Spinal cord (tissue), 9 donors: ENCODE measurements at regions not wholly inside any gene's neighbourhood (a gene's known extent, or its start where the extent isn't known, plus 50 kb on each side); places are given as distances from the start of the nearest gene placed in this dataset.
"Not testable (repeated sequence)": the region's sequence is repeated elsewhere in the genome, so short reads cannot be mapped to it uniquely, and the experiment has no call there.

Experiments used
- DNase-seq, 6 donors: peaks; one replicate each; pipeline versions ENCODE4 v3.0.0 to v3.0.0-alpha.2; 2013 to 2015; ENCODE audit warnings: low spot score in 6 of 6, low read depth in 4 of 6
- H3K27ac ChIP-seq: one replicate; pipeline ENCODE4 v1.5.1; 2013; ENCODE audit warnings: low read depth, low read length, control low read depth
- H3K27me3 ChIP-seq: one replicate; pipeline ENCODE4 v1.6.1; 2013; ENCODE audit warnings: low read length; ENCODE audit not compliant: control insufficient read depth, insufficient read depth
- H3K36me3 ChIP-seq: one replicate; pipeline ENCODE4 v1.6.1; 2013; ENCODE audit warnings: low read length; ENCODE audit not compliant: control insufficient read depth, insufficient read depth
- H3K4me1 ChIP-seq: one replicate; pipeline ENCODE4 v1.6.1; 2013; ENCODE audit warnings: low read length; ENCODE audit not compliant: control insufficient read depth, insufficient read depth
- H3K4me3 ChIP-seq: one replicate; pipeline ENCODE4 v1.5.1; 2013; ENCODE audit warnings: low read depth, low read length, control low read depth
- H3K9me3 ChIP-seq: one replicate; pipeline ENCODE4 v1.6.1; 2013; ENCODE audit warnings: low read length; ENCODE audit not compliant: control insufficient read depth, insufficient read depth
- WGBS: methylation state at CpG from one replicate; pipeline ENCODE4 v1.1.5; 2013; ENCODE audit warnings: missing lambda C conversion rate; ENCODE audit not compliant: insufficient coverage; 5-methylcytosine and 5-hydroxymethylcytosine counted together
- donor health status: healthy.

GRCh38 chr13:79194727-79195126, 211.3 kb downstream of the RBM26 start:
- Histone ChIP-seq H3K4me1 (no peaks in the 10 kb centered on the region), H3K4me3 (no peak overlapping the region), H3K27ac (no peak overlapping the region), H3K27me3 (no peaks in the 10 kb centered on the region), H3K36me3 (no peaks in the 10 kb centered on the region), H3K9me3 (no peaks in the 10 kb centered on the region)
- DNase-seq = no peak
- WGBS = no CpG with 5 or more reads among the region's 2 CpGs

DNA sequence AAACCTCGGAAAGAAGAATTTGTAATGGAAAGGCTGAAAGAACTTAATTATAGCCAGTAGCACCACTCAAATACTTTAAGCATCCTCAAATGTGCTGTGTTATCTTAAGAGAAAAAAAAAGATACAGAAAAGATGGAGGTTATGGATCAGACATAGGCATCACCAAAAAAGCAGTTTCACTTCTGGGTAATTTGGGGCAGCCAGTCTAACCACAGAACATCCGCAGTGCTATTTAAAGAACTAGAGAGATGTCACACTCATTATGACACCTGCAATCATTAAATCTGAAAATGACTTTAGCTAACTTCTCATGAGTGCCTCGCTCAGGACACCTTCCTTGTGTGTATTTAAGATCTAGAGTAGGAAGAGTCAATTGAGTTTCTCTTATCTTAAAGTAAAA, 211.8 kb downstream of the RBM26 start:
- no peaks in the 10 kb centered on the region for H3K4me1 ChIP-seq
- H3K27ac ChIP-seq = no peak overlapping the region
- no peaks in the 10 kb centered on the region for H3K9me3 ChIP-seq
- WGBS = no CpG with 5 or more reads among the region's 3 CpGs
- no peak for DNase-seq
- no peak overlapping the region for H3K4me3 ChIP-seq
- no peaks in the 10 kb centered on the region for H3K27me3 ChIP-seq
- H3K36me3 ChIP-seq = no peaks in the 10 kb centered on the region

GRCh38 chr13:79191501-79191900, 214.6 kb downstream of the RBM26 start:
- Histone ChIP-seq H3K27me3 (no peaks in the 10 kb centered on the region), H3K27ac (no peak overlapping the region), H3K36me3 (no peaks in the 10 kb centered on the region), H3K4me3 (no peak overlapping the region), H3K9me3 (no peaks in the 10 kb centered on the region), H3K4me1 (no peaks in the 10 kb centered on the region)
- no peak for DNase-seq

DNA sequence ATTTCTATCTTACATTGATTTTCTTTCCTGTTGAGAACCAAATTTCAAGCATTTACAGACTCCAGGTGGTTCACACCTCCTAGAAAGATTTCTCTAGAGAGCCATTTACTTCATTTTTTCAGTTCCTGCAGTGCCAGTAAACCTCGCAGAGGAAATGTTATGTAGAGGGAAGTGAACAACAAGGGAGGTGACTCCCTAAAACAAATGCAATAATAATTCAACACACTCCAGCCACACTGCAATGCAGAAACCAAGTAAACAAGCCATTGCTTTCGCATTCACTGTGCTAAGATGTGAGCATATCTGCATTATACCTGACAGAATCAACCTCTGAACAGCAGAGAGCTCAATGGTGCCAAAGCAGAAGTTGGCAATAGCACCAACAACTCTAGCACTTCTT, 215.1 kb downstream of the RBM26 start:
- H3K4me1 ChIP-seq = no peaks in the 10 kb centered on the region
- no peaks in the 10 kb centered on the region for H3K9me3 ChIP-seq
- H3K4me3 ChIP-seq = no peak overlapping the region
- WGBS = 73% methylated on average over 1 of the region's 2 CpGs
- DNase-seq = no peak
- no peaks in the 10 kb centered on the region for H3K27me3 ChIP-seq
- no peaks in the 10 kb centered on the region for H3K36me3 ChIP-seq
- no peak overlapping the region for H3K27ac ChIP-seq

GRCh38 chr13:79187917-79188690, 218.0 kb downstream of the RBM26 start:
- Histone ChIP-seq H3K4me3 (no peak overlapping the region), H3K27ac (no peak overlapping the region), H3K9me3 (no peaks in the 10 kb centered on the region), H3K27me3 (no peaks in the 10 kb centered on the region), H3K36me3 (no peaks in the 10 kb centered on the region), H3K4me1 (no peaks in the 10 kb centered on the region)
- DNase-seq = peak in 2 of 6 donors; percentile 4 to 5
- WGBS = 59% methylated on average over 2 of the region's 3 CpGs

GRCh38 chr13:79185580-79185979, 220.5 kb downstream of the RBM26 start:
- WGBS = 86% methylated on average over 1 of the region's 3 CpGs
- H3K27me3 ChIP-seq = no peaks in the 10 kb centered on the region
- H3K36me3 ChIP-seq = no peaks in the 10 kb centered on the region
- no peak overlapping the region for H3K27ac ChIP-seq
- no peaks in the 10 kb centered on the region for H3K4me1 ChIP-seq
- no peak for DNase-seq
- H3K4me3 ChIP-seq = no peak overlapping the region
- no peaks in the 10 kb centered on the region for H3K9me3 ChIP-seq

DNA sequence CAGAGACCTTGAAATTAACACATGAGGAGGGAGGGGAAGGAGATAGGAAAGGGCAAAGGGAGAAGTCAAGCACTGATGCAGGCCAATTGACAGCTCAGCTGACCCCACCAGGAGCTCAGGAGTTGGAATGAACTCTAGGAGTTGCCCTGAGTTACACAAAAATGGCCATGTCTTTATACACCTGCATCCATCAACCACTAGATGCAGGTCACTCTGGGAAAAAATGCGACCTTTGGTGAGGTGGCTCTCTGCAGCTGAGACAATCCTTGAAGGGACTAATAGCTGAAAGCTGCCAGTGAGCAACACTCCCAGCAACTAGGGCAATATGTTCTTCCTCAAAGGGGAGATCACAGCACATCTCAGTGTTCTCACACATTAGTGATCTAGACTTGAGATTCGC, 222.8 kb downstream of the RBM26 start:
- no CpG with 5 or more reads among the region's 2 CpGs for WGBS
- no peak for DNase-seq
- Histone ChIP-seq H3K9me3 (no peaks in the 10 kb centered on the region), H3K36me3 (no peaks in the 10 kb centered on the region), H3K27ac (no peak overlapping the region), H3K27me3 (no peaks in the 10 kb centered on the region), H3K4me3 (no peak overlapping the region), H3K4me1 (no peaks in the 10 kb centered on the region)

- H3K4me3 ChIP-seq, H3K27ac ChIP-seq, H3K9me3 ChIP-seq, H3K36me3 ChIP-seq, DNase-seq, H3K4me1 ChIP-seq, H3K27me3 ChIP-seq: not testable (repeated sequence)
Observed at GRCh38 chr13:79173691-79174090, 232.4 kb downstream of the RBM26 start.

DNA sequence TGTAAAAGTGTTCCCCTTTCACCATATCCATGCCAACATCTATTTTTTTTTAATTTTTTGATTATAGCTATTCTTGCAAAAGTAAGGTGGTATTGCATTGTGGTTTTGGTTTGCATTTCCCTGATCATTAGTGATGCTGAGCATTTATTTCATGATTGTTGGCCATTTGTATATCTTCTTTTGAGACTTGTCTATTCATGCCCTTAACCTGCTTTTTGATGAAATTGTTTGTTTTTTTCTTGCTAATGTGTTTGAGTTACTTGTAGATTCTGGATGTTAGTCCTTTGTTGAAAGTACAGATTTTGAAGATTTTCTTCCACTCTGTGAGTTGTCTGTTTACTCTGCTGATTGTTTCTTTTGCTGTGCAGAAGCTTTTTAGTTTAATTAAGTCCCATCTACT, 233.1 kb downstream of the RBM26 start:
- not testable (repeated sequence) for H3K9me3 ChIP-seq, H3K4me1 ChIP-seq, H3K36me3 ChIP-seq, H3K4me3 ChIP-seq, H3K27ac ChIP-seq, DNase-seq, H3K27me3 ChIP-seq

DNA sequence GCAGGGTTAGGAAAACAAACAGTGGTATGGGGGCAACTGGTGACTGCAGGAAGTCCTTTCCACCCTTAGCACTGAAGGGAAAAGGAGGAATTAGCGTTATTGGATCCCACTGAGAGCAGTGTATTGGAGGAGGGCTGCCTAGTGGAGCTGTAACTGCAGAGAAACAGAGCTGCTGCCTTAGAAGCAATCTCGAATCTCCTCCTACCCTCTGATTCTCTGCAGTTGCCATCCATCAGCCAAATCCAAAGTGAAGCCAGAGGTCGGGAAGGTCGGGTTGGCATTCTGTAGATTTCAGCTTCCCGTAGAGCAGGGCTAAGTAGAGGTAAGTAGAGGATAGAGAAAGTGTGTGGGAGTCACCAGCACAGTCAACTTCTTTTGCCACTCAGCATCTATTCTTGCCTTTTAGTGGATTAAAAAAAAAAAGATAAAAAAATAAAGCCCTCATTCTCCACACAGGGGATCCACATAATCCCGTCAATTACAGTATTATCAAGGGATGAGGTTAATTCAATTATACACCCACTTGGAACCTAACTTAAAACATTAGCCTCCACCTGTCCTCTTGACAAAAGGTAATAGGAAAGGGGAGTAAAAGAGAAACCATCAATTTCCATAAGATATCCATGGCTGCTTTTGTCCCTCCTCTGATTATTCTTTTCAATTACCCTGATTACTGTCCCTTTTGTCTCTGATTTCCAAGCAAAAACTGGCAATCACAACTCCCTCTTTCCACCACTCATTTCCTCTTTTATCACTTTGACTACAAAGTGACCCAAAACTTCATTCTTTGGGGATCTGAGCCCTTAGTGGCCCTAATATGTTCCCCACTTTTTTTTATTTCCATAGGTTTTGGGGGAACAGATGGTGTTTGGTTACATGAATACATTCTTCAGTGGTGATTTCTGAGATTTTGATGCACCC, 234.7 kb downstream of the RBM26 start:
- DNase-seq = no peak
- no peaks in the 10 kb centered on the region for H3K27me3 ChIP-seq
- H3K4me3 ChIP-seq = no peak overlapping the region
- WGBS = 40% methylated on average over 1 of the region's 6 CpGs
- no peaks in the 10 kb centered on the region for H3K36me3 ChIP-seq
- H3K4me1 ChIP-seq = no peaks in the 10 kb centered on the region
- H3K9me3 ChIP-seq = no peaks in the 10 kb centered on the region
- H3K27ac ChIP-seq = no peak overlapping the region
